HepG2 (cell line): ENCODE measurements at regions not wholly inside any gene's neighbourhood (a gene's known extent, or its start where the extent isn't known, plus 50 kb on each side); places are given as distances from the start of the nearest gene placed in this dataset.

Experiments
- ATAC-seq: fragments of 200-7000 bp; cut with Tn5 transposase; 3 replicates; pipeline ENCODE4 v1.9.1; 2020; ENCODE audit warnings: mild to moderate bottlenecking, moderate library complexity
- BruUV-seq: library from RNA; stranded (reverse); fragments of 400-500 nt; replicated peaks from 2 replicates; lab custom pipeline; 2021; lab: Mats Ljungman, UMichigan
- CTCF ChIA-PET: fragments of 300-600 bp; formaldehyde crosslinking; extraction: SDS; loops from one replicate; lab custom pipeline; 2021; ENCODE audit warnings: low total read pairs, inconsistent platforms, low intra/inter-chr PET ratio; lab: Yijun Ruan, JAX
- POLR2A ChIA-PET: fragments of 350-600 bp; sonication (Branson Sonifier 250); formaldehyde crosslinking; loops from one replicate; lab custom pipeline; 2020; ENCODE audit warnings: antibody characterized with exemption, inconsistent platforms; lab: Yijun Ruan, JAX
- DNase-seq: peaks from one replicate; pipeline ENCODE4 v3.0.0-alpha.2; 2015; ENCODE audit warnings: low spot score
- FAIRE-seq: peaks from 3 replicates; lab custom pipeline; 2011; peaks lifted over from hg19 to GRCh38; lab: Jason Lieb, UNC
- H2AFZ ChIP-seq: one replicate; pipeline ENCODE4 v1.6.1; 2011; ENCODE audit warnings: low read length, inconsistent platforms
- H3K27ac ChIP-seq: fragments of 300-600 bp; 3 replicates; pipeline ENCODE4 v1.8.0; 2011; ENCODE audit warnings: mixed run types, mild to moderate bottlenecking, mixed read lengths, low read length, inconsistent platforms; ENCODE audit not compliant: insufficient read depth; ENCODE audit errors: extremely low read length
- H3K27me3 ChIP-seq, 2 experiments: fragments of 200-600 bp in 1 of 2; 2 replicates in 1 of 2; 3 replicates in 1 of 2; pipeline versions ENCODE4 v1.6.0 to v1.8.0; 2011; ENCODE audit warnings: low read length in 2 of 2, mild to moderate bottlenecking in 2 of 2, moderate library complexity in 2 of 2, inconsistent platforms in 1 of 2; ENCODE audit not compliant: insufficient read depth in 2 of 2, control insufficient read depth in 1 of 2
- H3K36me3 ChIP-seq, 2 experiments: fragments of 200-600 bp in 1 of 2; replicated peaks in 1 of 2; 2 replicates in 1 of 2; 3 replicates in 1 of 2; pipeline versions ENCODE4 v1.5.1 to v1.8.0; 2011; ENCODE audit warnings: low read length in 2 of 2, inconsistent platforms in 1 of 2; ENCODE audit not compliant: insufficient read depth in 2 of 2, control insufficient read depth in 1 of 2
- H3K4me1 ChIP-seq: 2 replicates; pipeline ENCODE4 v1.5.1; 2012; ENCODE audit warnings: low read length, inconsistent platforms; ENCODE audit not compliant: insufficient read depth
- H3K4me2 ChIP-seq: 2 replicates; pipeline ENCODE4 v1.6.0; 2011; ENCODE audit warnings: low read depth, low read length, inconsistent platforms
- H3K4me3 ChIP-seq, 3 experiments: fragments of 200-600 bp in 1 of 3; sonication (generic), shearing (Covaris generic) in 1 of 3; replicated peaks in 1 of 3; 2 replicates each; pipeline ENCODE4 v1.5.1; 2011 to 2016; ENCODE audit warnings: low read length in 3 of 3, inconsistent platforms in 2 of 3, low read depth in 2 of 3, mild to moderate bottlenecking in 2 of 3, control low read depth in 1 of 3, mixed read lengths in 1 of 3; ENCODE audit not compliant: insufficient read depth in 1 of 3
- H3K79me2 ChIP-seq: one replicate; pipeline ENCODE4 v1.6.1; 2011; ENCODE audit warnings: low read length, inconsistent platforms; ENCODE audit not compliant: insufficient read depth
- H3K9ac ChIP-seq: 2 replicates; pipeline ENCODE4 v1.6.0; 2011; ENCODE audit warnings: mild to moderate bottlenecking, low read depth, low read length, inconsistent platforms; ENCODE audit not compliant: insufficient read depth
- H3K9me3 ChIP-seq: 2 replicates; pipeline ENCODE4 v1.5.1; 2012; ENCODE audit warnings: mild to moderate bottlenecking, low read length
- H4K20me1 ChIP-seq: 2 replicates; pipeline ENCODE4 v1.6.0; 2011; ENCODE audit warnings: inconsistent platforms, mild to moderate bottlenecking, low read length, moderate library complexity; ENCODE audit not compliant: insufficient read depth
- ATAD3A ChIP-seq: sonication (generic); formaldehyde crosslinking; IDR thresholded peaks from 2 replicates; pipeline ENCODE4 v1.4.0; 2020; ENCODE audit warnings: missing genetic modification reagents
- BRD4 ChIP-seq: sonication (generic); formaldehyde crosslinking; IDR thresholded peaks from 2 replicates; pipeline ENCODE4 v1.4.0; 2020; ENCODE audit warnings: missing genetic modification reagents
- HHEX ChIP-seq: IDR thresholded peaks from 2 replicates; pipeline ENCODE4 v1.6.1; 2016; ENCODE audit warnings: control low read depth
- KAT8 ChIP-seq: IDR thresholded peaks from 2 replicates; pipeline ENCODE4 v1.6.1; 2016; ENCODE audit warnings: missing genetic modification reagents, missing compliant biosample characterization
- MAFK ChIP-seq, 2 experiments: IDR thresholded peaks in 1 of 2; conservative IDR thresholded peaks in 1 of 2; 2 replicates each; pipeline ENCODE4 v1.6.1; 2011; ENCODE audit warnings: improper control_type of control experiment in 2 of 2, low read length in 2 of 2
- PAXIP1 ChIP-seq: sonication (generic); formaldehyde crosslinking; conservative IDR thresholded peaks from 2 replicates; pipeline ENCODE4 v1.4.0; 2020; ENCODE audit warnings: mild to moderate bottlenecking, missing genetic modification reagents, moderate library complexity
- POLR2AphosphoS2 ChIP-seq: IDR thresholded peaks from 2 replicates; pipeline ENCODE4 v1.6.1; 2011; ENCODE audit warnings: low read depth, low read length, improper control_type of control experiment
- TBL1XR1 ChIP-seq: fragments of 150-350 bp; IDR thresholded peaks from 2 replicates; pipeline ENCODE4 v1.6.1; 2014; ENCODE audit warnings: borderline replicate concordance, low read length; ENCODE audit not compliant: partially characterized antibody
- U2AF1 ChIP-seq: fragments of 200-400 bp; formaldehyde crosslinking; optimal IDR thresholded peaks from 2 replicates; pipeline ENCODE3; 2017; ENCODE audit warnings: mild to moderate bottlenecking, low read depth, low read length
- ZBTB33 ChIP-seq: sonication (generic); formaldehyde crosslinking; IDR thresholded peaks from 2 replicates; pipeline ENCODE4 v1.4.0; 2020; ENCODE audit warnings: missing genetic modification reagents
- ZFP82 ChIP-seq: sonication (generic); formaldehyde crosslinking; IDR thresholded peaks from 2 replicates; pipeline ENCODE4 v1.5.1; 2020; ENCODE audit warnings: mild to moderate bottlenecking, missing genetic modification reagents, borderline replicate concordance
- ZFYVE20 ChIP-seq: sonication (generic); formaldehyde crosslinking; IDR thresholded peaks from 2 replicates; pipeline ENCODE4 v1.8.0; 2023; ENCODE audit warnings: low read depth, mild to moderate bottlenecking, moderate library complexity, missing genetic modification reagents, borderline replicate concordance
- ZNF20 ChIP-seq: sonication (generic); formaldehyde crosslinking; IDR thresholded peaks from 2 replicates; pipeline ENCODE4 v1.4.0; 2020; ENCODE audit warnings: mild to moderate bottlenecking, moderate library complexity, missing genetic modification reagents
- ZNF274 ChIP-seq: sonication (generic); formaldehyde crosslinking; IDR thresholded peaks from 2 replicates; pipeline ENCODE4 v1.5.1; 2020; ENCODE audit warnings: mild to moderate bottlenecking, missing genetic modification reagents
- ZNF451 ChIP-seq: sonication (generic); formaldehyde crosslinking; IDR thresholded peaks from 2 replicates; pipeline ENCODE4 v1.5.0; 2020; ENCODE audit warnings: mild to moderate bottlenecking, missing genetic modification reagents
- ZNF567 ChIP-seq: sonication (generic); formaldehyde crosslinking; IDR thresholded peaks from 2 replicates; pipeline ENCODE4 v1.8.1; 2023; ENCODE audit warnings: mild to moderate bottlenecking, missing genetic modification reagents, borderline replicate concordance
- ZNF772 ChIP-seq: sonication (generic); formaldehyde crosslinking; IDR thresholded peaks from 2 replicates; pipeline ENCODE4 v1.5.0; 2020; ENCODE audit warnings: mild to moderate bottlenecking, missing genetic modification reagents
- WGBS: methylation state at CpG from one replicate; pipeline ENCODE4 v1.1.6; 2017; ENCODE audit warnings: low lambda C conversion rate; 5-methylcytosine and 5-hydroxymethylcytosine counted together
- in situ Hi-C: cut with HindIII; loops from 2 replicates; pipeline ENCODE4 v1.10.0; 2017; ENCODE audit warnings: low pct_unique_long_range_greater_than_20kb; ENCODE audit not compliant: extremely low pct_ligation_motif_present
- intact Hi-C: fragments of 100-400 bp; cut with micrococcal nuclease; formaldehyde crosslinking; loops from one replicate; pipeline ENCODE4 v1.10.0; 2022; ENCODE audit not compliant: unreplicated experiment
- TF ChIP-seq, protein P1 (sequence below): sonication (generic); formaldehyde crosslinking; IDR thresholded peaks from 2 replicates; pipeline ENCODE4 v1.5.0; 2020; ENCODE audit warnings: missing genetic modification reagents

DNA sequence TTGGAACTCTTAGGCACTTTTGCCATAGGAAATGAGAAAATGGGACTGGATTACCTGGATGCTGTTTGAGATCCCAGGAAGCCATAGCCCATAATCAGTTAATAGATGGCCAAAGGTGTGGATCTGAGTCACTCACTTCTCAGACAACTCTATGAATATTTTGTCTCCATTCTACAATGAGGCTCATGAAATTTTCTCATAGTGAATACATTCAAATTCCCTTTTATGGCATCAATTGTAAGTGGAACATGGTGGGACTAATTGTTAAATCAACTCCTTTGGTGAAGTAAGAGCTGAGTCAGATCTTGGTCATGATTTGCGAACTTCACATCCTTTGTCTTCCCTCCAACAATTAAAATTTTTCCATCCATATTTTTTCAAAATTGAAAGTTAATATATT lies 222.1 kb downstream of the ARL4A start (continued):
- no peak for TF ChIP-seq TBL1XR1

- Histone ChIP-seq H3K4me3 (no peak overlapping the region), H3K9ac (no peak overlapping the region), H4K20me1 (no peaks in the 10 kb centered on the region), H3K79me2 (no peaks in the 10 kb centered on the region), H2AFZ (no peak overlapping the region), H3K4me2 (no peak overlapping the region), H3K27ac (no peak overlapping the region), H3K9me3 (no peaks in the 10 kb centered on the region)
- no peak for DNase-seq
- intact Hi-C loops (no loop called here), in situ Hi-C loops (no loop called here)
- ATAC-seq: no peak
- FAIRE-seq: no peak
- POLR2A ChIA-PET: no interaction called here
- BruUV-seq: no TSS peak
- TF ChIP-seq, protein P1, sequence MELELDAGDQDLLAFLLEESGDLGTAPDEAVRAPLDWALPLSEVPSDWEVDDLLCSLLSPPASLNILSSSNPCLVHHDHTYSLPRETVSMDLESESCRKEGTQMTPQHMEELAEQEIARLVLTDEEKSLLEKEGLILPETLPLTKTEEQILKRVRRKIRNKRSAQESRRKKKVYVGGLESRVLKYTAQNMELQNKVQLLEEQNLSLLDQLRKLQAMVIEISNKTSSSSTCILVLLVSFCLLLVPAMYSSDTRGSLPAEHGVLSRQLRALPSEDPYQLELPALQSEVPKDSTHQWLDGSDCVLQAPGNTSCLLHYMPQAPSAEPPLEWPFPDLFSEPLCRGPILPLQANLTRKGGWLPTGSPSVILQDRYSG (CRISPR knock-in tag): no peak
- no peak for TF ChIP-seq ZNF772 (CRISPR knock-in tag)
- no peak for TF ChIP-seq BRD4 (CRISPR knock-in tag)
- no peak for TF ChIP-seq ZNF451
- TF ChIP-seq ZNF567 (CRISPR knock-in tag): no peak
- TF ChIP-seq KAT8: no peak
- TF ChIP-seq ZFYVE20 (CRISPR knock-in tag): no peak
- no peak for TF ChIP-seq ATAD3A (CRISPR knock-in tag)
- no peak for TF ChIP-seq HHEX (CRISPR knock-in tag)
- no peak for TF ChIP-seq ZNF20
- TF ChIP-seq MAFK (conservative IDR thresholded peaks at IDR 0.05 in 1 of 2, IDR thresholded peaks at IDR 0.05 in 1 of 2; ENCODE audit: low read length in 2 of 2): no peak
- no peak for TF ChIP-seq ZFP82 (CRISPR knock-in tag)
- TF ChIP-seq ZBTB33: no peak
- no peak for TF ChIP-seq POLR2AphosphoS2
- TF ChIP-seq U2AF1: no peak
- no peak for TF ChIP-seq ZNF274 (CRISPR knock-in tag)
- TF ChIP-seq PAXIP1 (CRISPR knock-in tag): no peak
- TF ChIP-seq, all 625 proteins: peak for 0
- no peaks in the 10 kb centered on the region for H3K36me3 ChIP-seq
- 1% methylated on average over 2 of the region's 2 CpGs for WGBS
- CTCF ChIA-PET: no interaction called here
- no peaks in the 10 kb centered on the region for H3K27me3 ChIP-seq
- H3K4me1 ChIP-seq: no peaks in the 10 kb centered on the region
These were observed 223.6 kb downstream of the ARL4A start for GRCh38 chr7:12911053-12911452.
